Sciatic nerve (tissue), 2 donors: ENCODE measurements at regions not wholly inside any gene's neighbourhood (a gene's known extent, or its start where the extent isn't known, plus 50 kb on each side); places are given as distances from the start of the nearest gene placed in this dataset.

Experiments used
- ATAC-seq: fragments of 200-7000 bp; cut with Tn5 transposase; one replicate; pipeline ENCODE4 v1.9.1; 2020; ENCODE audit warnings: mild to moderate bottlenecking, moderate library complexity
- DNase-seq: peaks from one replicate; pipeline ENCODE4 v3.0.0-alpha.2; 2020; ENCODE audit warnings: low spot score
- intact Hi-C: fragments of 100-400 bp; cut with DNase I; formaldehyde crosslinking; loops from one replicate; pipeline ENCODE4 v1.14.2; 2022
- donor health status: DM: no; HTN: no; CAD: no.
- donor health status: DM: no; HTN: no; CAD: no.

GRCh38 chr12:34396861-34397590 lies 374.7 kb downstream of the ALG10 start:
- ATAC-seq (no peak), DNase-seq (peak; percentile 30)
- intact Hi-C loops, result no loop called here

- intact Hi-C loops, result no loop called here
- ATAC-seq (no peak), DNase-seq (peak; percentile 36)
These were observed 375.5 kb downstream of the ALG10 start for GRCh38 chr12:34397591-34398365.

GRCh38 chr12:34398366-34398705 lies 376.0 kb downstream of the ALG10 start:
- intact Hi-C loops, result no loop called here
- DNase-seq (peak; percentile 39), ATAC-seq (no peak)

- DNase-seq (peak; percentile 19), ATAC-seq (no peak)
- intact Hi-C loops, result no loop called here
These were observed 376.7 kb downstream of the ALG10 start for GRCh38 chr12:34398706-34399630.

GRCh38 chr12:34399631-34400410 lies 377.5 kb downstream of the ALG10 start:
- intact Hi-C loops, result no loop called here
- DNase-seq (peak; percentile 38), ATAC-seq (no peak)

GRCh38 chr12:34400411-34400881 lies 378.1 kb downstream of the ALG10 start:
- ATAC-seq (no peak), DNase-seq (peak; percentile 30)
- intact Hi-C loops, result no loop called here

- no peak for ATAC-seq
- peak; percentile 21 for DNase-seq
- intact Hi-C loops, result no loop called here
These were observed 378.8 kb downstream of the ALG10 start for GRCh38 chr12:34400986-34401658.

GRCh38 chr12:34401659-34402227 lies 379.4 kb downstream of the ALG10 start:
- intact Hi-C loops, result no loop called here
- DNase-seq (peak; percentile 31), ATAC-seq (no peak)

- intact Hi-C loops, result no loop called here
- peak; percentile 36 for DNase-seq
- ATAC-seq, result no peak
These were observed 380.1 kb downstream of the ALG10 start for GRCh38 chr12:34402228-34402898.

- ATAC-seq, result no peak
- peak; percentile 21 for DNase-seq
- intact Hi-C loops, result no loop called here
These were observed 380.8 kb downstream of the ALG10 start for GRCh38 chr12:34402899-34403705.

- intact Hi-C loops, result no loop called here
- ATAC-seq, result no peak
- peak; percentile 42 for DNase-seq
These were observed 381.5 kb downstream of the ALG10 start for GRCh38 chr12:34403706-34404376.

GRCh38 chr12:34404377-34405285 lies 382.3 kb downstream of the ALG10 start:
- intact Hi-C loops, result no loop called here
- no peak for ATAC-seq
- DNase-seq, result peak; percentile 32

- intact Hi-C loops, result no loop called here
- ATAC-seq, result no peak
These were observed 383.3 kb downstream of the ALG10 start for GRCh38 chr12:34405286-34406227.

More at GRCh38 chr12:34405286-34406227, 383.3 kb downstream of the ALG10 start:
- peak; percentile 32 for DNase-seq
